B cell (primary cell): ENCODE measurements at regions not wholly inside any gene's neighbourhood (a gene's known extent, or its start where the extent isn't known, plus 50 kb on each side); places are given as distances from the start of the nearest gene placed in this dataset.

Experiments
- EZH2 ChIP-seq: IDR thresholded peaks from 2 replicates; pipeline ENCODE4 v1.6.1; 2012; ENCODE audit warnings: borderline replicate concordance, low read depth, mild to moderate bottlenecking, moderate library complexity, low read length; ENCODE audit not compliant: insufficient read depth, poor library complexity, severe bottlenecking
- TF ChIP-seq, protein P1 (sequence below): fragments of 200-600 bp; IDR thresholded peaks from one replicate; pipeline ENCODE4 v1.8.0; 2022; ENCODE audit warnings: antibody characterized with exemption, mild to moderate bottlenecking

GRCh38 chr5:83414601-83415000 lies 56.9 kb upstream of the VCAN start:
- TF ChIP-seq, protein P1, sequence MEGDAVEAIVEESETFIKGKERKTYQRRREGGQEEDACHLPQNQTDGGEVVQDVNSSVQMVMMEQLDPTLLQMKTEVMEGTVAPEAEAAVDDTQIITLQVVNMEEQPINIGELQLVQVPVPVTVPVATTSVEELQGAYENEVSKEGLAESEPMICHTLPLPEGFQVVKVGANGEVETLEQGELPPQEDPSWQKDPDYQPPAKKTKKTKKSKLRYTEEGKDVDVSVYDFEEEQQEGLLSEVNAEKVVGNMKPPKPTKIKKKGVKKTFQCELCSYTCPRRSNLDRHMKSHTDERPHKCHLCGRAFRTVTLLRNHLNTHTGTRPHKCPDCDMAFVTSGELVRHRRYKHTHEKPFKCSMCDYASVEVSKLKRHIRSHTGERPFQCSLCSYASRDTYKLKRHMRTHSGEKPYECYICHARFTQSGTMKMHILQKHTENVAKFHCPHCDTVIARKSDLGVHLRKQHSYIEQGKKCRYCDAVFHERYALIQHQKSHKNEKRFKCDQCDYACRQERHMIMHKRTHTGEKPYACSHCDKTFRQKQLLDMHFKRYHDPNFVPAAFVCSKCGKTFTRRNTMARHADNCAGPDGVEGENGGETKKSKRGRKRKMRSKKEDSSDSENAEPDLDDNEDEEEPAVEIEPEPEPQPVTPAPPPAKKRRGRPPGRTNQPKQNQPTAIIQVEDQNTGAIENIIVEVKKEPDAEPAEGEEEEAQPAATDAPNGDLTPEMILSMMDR = no peak
- TF ChIP-seq EZH2 = no peak
